Left lung (tissue), 4 donors: ENCODE measurements at regions not wholly inside any gene's neighbourhood (a gene's known extent, or its start where the extent isn't known, plus 50 kb on each side); places are given as distances from the start of the nearest gene placed in this dataset.
A peak's percentile ranks its signal among the peaks of the same experiment; 100 is the strongest.

ENCODE experiments used
- ATAC-seq: fragments of 200-7000 bp; cut with Tn5 transposase; one replicate; pipeline ENCODE4 v1.9.1; 2020; ENCODE audit warnings: moderate library complexity
- DNase-seq, 4 donors: peaks; one replicate each; pipeline ENCODE4 v3.0.0-alpha.2; 2013 to 2020
- H3K27ac ChIP-seq, 2 donors: fragments of 200-600 bp; sonication (generic) in 1 of 2; one replicate each; pipeline versions ENCODE4 v1.5.0 to v1.8.0; 2020 to 2021
- H3K27me3 ChIP-seq, 2 donors: fragments of 200-600 bp; sonication (generic) in 1 of 2; one replicate each; pipeline versions ENCODE4 v1.5.0 to v1.8.0; 2020 to 2021
- H3K36me3 ChIP-seq, 2 donors: fragments of 200-600 bp; sonication (generic) in 1 of 2; one replicate each; pipeline versions ENCODE4 v1.5.0 to v1.8.0; 2020 to 2021
- H3K4me1 ChIP-seq, 2 donors: fragments of 200-600 bp; one replicate each; pipeline ENCODE4 v1.8.0; 2021
- H3K4me3 ChIP-seq, 2 donors: fragments of 200-600 bp; sonication (generic) in 1 of 2; one replicate each; pipeline versions ENCODE4 v1.5.0 to v1.8.0; 2020 to 2021; ENCODE audit warnings: mild to moderate bottlenecking in 1 of 2
- H3K9me3 ChIP-seq, 2 donors: fragments of 200-600 bp; sonication (generic) in 1 of 2; one replicate each; pipeline versions ENCODE4 v1.5.0 to v1.8.0; 2020 to 2021
- intact Hi-C, 2 donors: fragments of 100-400 bp; cut with DNase I; formaldehyde crosslinking; loops; one replicate each; pipeline versions ENCODE4 v1.11.2 to v1.14.2; 2022
- TF ChIP-seq, protein P1 (sequence below), 2 donors: fragments of 200-600 bp; sonication (generic) in 1 of 2; IDR thresholded peaks; one replicate each; pipeline versions ENCODE4 v1.5.0 to v1.8.0; 2021; ENCODE audit warnings: antibody characterized with exemption in 2 of 2
- donor health status: DM: no; HTN: yes; CAD: no.
- donor health status: DM: no; HTN: no; CAD: no.

DNA sequence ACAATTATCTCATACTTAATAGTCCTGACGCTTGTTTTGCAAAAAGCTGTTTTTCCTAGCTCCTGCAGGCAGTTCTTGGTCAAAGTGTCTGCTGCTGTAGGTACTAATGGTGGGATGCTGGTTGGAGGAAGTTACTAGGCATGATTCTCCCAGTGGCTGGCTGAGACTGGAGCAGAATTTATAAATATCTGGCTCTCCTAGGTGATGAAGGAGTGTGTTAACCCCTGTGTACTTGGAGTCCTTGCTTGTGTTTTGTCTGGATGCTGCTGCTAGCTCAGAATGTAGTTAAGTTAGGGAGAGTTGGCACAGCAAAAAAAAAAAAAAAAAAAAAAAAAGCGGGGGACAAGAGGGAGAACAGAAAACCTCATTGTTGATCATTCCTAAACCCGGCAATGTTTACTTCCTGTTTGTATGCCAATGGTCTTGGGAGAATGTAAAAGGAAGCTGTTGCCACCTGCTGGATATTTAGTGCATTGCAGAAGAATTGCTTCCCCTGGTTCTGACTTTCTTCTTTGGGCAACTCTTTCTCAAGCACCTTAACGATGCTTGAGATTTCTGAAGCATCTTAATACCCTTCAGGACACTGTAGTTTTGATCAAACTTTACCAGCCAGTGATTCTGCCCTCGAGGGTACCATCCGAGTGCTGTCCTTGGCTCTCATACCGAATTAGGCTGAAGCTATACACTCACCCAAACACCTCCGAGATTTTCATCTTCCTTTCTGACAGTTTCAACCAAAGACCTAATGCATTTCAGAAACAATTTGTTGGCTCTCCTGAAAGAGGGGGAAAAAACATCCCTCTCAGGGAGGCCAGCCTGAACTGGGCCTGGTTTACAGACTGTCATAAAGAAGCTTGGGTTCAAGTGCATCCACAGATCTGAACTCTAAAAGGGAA is 71.7 kb upstream of the WWC1 start:
- peak; percentile 95 for ATAC-seq
- TF ChIP-seq, protein P1, sequence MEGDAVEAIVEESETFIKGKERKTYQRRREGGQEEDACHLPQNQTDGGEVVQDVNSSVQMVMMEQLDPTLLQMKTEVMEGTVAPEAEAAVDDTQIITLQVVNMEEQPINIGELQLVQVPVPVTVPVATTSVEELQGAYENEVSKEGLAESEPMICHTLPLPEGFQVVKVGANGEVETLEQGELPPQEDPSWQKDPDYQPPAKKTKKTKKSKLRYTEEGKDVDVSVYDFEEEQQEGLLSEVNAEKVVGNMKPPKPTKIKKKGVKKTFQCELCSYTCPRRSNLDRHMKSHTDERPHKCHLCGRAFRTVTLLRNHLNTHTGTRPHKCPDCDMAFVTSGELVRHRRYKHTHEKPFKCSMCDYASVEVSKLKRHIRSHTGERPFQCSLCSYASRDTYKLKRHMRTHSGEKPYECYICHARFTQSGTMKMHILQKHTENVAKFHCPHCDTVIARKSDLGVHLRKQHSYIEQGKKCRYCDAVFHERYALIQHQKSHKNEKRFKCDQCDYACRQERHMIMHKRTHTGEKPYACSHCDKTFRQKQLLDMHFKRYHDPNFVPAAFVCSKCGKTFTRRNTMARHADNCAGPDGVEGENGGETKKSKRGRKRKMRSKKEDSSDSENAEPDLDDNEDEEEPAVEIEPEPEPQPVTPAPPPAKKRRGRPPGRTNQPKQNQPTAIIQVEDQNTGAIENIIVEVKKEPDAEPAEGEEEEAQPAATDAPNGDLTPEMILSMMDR (IDR thresholded peaks at IDR 0.05), result peak; percentile 86 to 88
- H3K36me3 ChIP-seq, result no peaks in the 10 kb centered on the region
- peak in 2 of 4 donors; percentile 72 to 84 for DNase-seq
- no peaks in the 10 kb centered on the region for H3K9me3 ChIP-seq
- intact Hi-C loops, result loop anchor here in 1 of 2 donors (10.0 kb wide), 2 partner anchors 105 to 495 kb away; no protein-coding TSS in a partner anchor
- no peaks in the 10 kb centered on the region for H3K27me3 ChIP-seq
- no peaks in the 10 kb centered on the region for H3K4me1 ChIP-seq
- peak overlapping the region in 1 of 2 donors; percentile 11 for H3K4me3 ChIP-seq
- no peak overlapping the region for H3K27ac ChIP-seq

DNA sequence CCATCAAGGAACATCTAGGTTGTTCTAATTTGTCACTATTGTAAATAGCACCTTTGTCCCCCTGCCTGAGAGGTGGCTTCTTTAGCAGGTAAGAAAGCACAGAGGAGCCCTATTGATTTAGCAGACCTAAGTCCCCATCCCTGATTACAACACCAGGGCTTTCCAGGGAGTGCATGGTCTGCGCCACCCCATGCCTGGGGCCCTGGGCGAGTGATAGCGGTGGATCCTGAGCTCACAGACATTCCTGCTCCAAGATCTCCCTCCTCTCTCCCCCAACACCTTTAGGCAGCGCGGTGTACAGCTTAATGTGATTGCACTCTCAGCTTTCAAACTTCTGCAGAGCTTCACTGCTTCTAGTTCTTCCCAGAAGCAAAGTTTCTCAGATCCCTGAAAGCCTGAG is 67.4 kb upstream of the WWC1 start:
- Histone ChIP-seq H3K27me3 (no peaks in the 10 kb centered on the region), H3K36me3 (no peaks in the 10 kb centered on the region), H3K4me3 (no peak overlapping the region), H3K4me1 (peaks cover 0 to 6% of the 10 kb centered on the region in 2 donors), H3K27ac (no peak overlapping the region), H3K9me3 (no peaks in the 10 kb centered on the region)
- ATAC-seq, result no peak
- no peak for DNase-seq
- intact Hi-C loops, result no loop called here
- TF ChIP-seq, protein P1 (IDR thresholded peaks at IDR 0.05), result no peak

DNA sequence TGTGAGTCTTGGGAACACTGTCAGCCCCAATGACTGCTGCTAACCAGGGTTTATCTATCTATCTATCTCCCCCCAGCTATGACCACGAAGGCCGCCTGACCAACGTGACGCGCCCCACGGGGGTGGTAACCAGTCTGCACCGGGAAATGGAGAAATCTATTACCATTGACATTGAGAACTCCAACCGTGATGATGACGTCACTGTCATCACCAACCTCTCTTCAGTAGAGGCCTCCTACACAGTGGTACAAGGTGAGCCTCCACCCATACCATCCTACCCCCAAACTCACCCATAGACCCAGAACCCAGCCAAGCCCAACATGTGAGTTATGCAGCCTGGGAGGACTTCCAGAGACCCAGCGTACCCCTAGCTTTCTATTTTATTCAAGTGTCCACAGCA is 65.4 kb upstream of the WWC1 start:
- ATAC-seq, result no peak
- H3K27ac ChIP-seq, result peak overlapping the region; percentile 18 to 24
- no peaks in the 10 kb centered on the region for H3K36me3 ChIP-seq
- H3K4me1 ChIP-seq, result peaks cover 0 to 6% of the 10 kb centered on the region in 2 donors
- no peaks in the 10 kb centered on the region for H3K27me3 ChIP-seq
- DNase-seq, result no peak
- H3K4me3 ChIP-seq, result no peak overlapping the region
- TF ChIP-seq, protein P1 (IDR thresholded peaks at IDR 0.05), result no peak
- H3K9me3 ChIP-seq, result no peaks in the 10 kb centered on the region
- intact Hi-C loops, result no loop called here

DNA sequence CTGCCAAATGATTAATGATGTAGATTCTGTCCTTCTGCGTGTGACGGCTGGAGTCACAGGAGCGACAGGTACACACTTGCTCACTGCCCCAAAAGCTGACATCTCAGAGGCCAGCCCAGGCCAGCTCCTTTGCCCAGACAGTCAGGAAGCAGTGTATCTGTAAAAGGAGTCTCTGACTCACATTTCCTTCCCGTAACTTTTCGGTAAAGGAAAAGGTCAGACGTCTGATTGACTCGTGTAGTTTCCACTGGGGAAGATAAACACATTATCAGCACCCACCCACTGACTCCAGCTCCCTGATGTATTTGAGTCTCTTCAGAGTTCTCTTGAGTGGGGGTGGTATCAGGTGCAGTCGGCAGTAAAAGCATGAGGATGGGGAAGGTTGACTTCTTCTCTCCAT is 64.4 kb upstream of the WWC1 start:
- TF ChIP-seq, protein P1 (IDR thresholded peaks at IDR 0.05), result no peak
- H3K27ac ChIP-seq, result peak overlapping the region; percentile 5 to 24
- H3K4me3 ChIP-seq, result no peak overlapping the region
- ATAC-seq (peak; percentile 53), DNase-seq (no peak)
- no peaks in the 10 kb centered on the region for H3K27me3 ChIP-seq
- peaks cover 0 to 6% of the 10 kb centered on the region in 2 donors for H3K4me1 ChIP-seq
- no peaks in the 10 kb centered on the region for H3K36me3 ChIP-seq
- intact Hi-C loops, result no loop called here
- H3K9me3 ChIP-seq, result no peaks in the 10 kb centered on the region

DNA sequence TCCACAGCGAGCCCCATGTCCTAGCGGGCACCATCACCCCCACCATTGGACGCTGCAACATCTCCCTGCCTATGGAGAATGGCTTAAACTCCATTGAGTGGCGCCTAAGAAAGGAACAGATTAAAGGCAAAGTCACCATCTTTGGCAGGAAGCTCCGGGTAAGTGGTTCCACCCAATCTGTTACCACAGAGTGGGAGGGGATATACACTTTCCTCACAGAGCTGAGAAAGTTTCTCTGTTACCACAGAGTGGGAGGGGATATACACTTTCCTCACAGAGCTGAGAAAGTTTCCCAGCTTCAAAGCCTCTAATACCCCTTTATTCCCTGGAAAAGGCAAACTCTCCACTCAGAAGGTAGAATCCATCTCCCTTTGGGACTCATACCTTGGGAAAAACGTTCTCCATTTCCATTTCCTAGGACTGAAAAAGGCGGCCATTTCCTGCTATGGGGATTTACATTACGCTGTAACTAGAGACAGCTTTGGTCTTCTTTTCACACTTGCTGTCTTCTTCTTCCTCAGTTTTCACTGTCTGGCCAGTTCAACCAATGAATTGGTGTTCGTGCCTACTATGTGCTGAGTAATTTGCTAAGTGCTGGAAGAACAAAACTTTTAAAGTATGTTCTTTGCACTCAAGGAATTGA is 63.4 kb upstream of the WWC1 start:
- ATAC-seq (no peak), DNase-seq (no peak)
- TF ChIP-seq, protein P1 (IDR thresholded peaks at IDR 0.05), result no peak
- Histone ChIP-seq H3K36me3 (no peaks in the 10 kb centered on the region), H3K4me3 (no peak overlapping the region), H3K27ac (peak overlapping the region; percentile 5 to 73), H3K4me1 (peaks cover 0 to 6% of the 10 kb centered on the region in 2 donors), H3K27me3 (no peaks in the 10 kb centered on the region), H3K9me3 (no peaks in the 10 kb centered on the region)
- intact Hi-C loops, result no loop called here
